Aorta (tissue), 5 donors: ENCODE measurements at regions not wholly inside any gene's neighbourhood (a gene's known extent, or its start where the extent isn't known, plus 50 kb on each side); places are given as distances from the start of the nearest gene placed in this dataset.

Experiments
- ATAC-seq: fragments of 200-7000 bp; cut with Tn5 transposase; one replicate; pipeline ENCODE4 v1.9.1; 2022; ENCODE audit warnings: moderate library complexity; ENCODE audit not compliant: low FRiP score
- DNase-seq, 2 donors: peaks; one replicate each; pipeline ENCODE4 v3.0.0-alpha.2; 2020
- H3K27ac ChIP-seq, 2 donors: one replicate each; pipeline ENCODE4 v1.5.1; 2013; ENCODE audit warnings: low read length in 2 of 2, mild to moderate bottlenecking in 2 of 2, moderate library complexity in 2 of 2, control low read depth in 1 of 2, inconsistent platforms in 1 of 2, low read depth in 1 of 2
- H3K27me3 ChIP-seq, 2 donors: one replicate each; pipeline ENCODE4 v1.6.1; 2013; ENCODE audit warnings: control low read depth in 1 of 2, low read length in 1 of 2, mild to moderate bottlenecking in 1 of 2, moderate library complexity in 1 of 2; ENCODE audit not compliant: insufficient read depth in 2 of 2, control insufficient read depth in 1 of 2
- H3K36me3 ChIP-seq, 2 donors: one replicate each; pipeline ENCODE4 v1.6.1; 2013; ENCODE audit warnings: control low read depth in 1 of 2, low read length in 1 of 2, mild to moderate bottlenecking in 1 of 2; ENCODE audit not compliant: insufficient read depth in 2 of 2, control insufficient read depth in 1 of 2
- H3K4me1 ChIP-seq, 2 donors: one replicate each; pipeline ENCODE4 v1.6.1; 2013; ENCODE audit warnings: low read length in 2 of 2, control low read depth in 1 of 2, mild to moderate bottlenecking in 1 of 2, moderate library complexity in 1 of 2; ENCODE audit not compliant: insufficient read depth in 2 of 2, control insufficient read depth in 1 of 2
- H3K4me3 ChIP-seq, 2 donors: one replicate each; pipeline ENCODE4 v1.5.1; 2013; ENCODE audit warnings: low read length in 2 of 2, control low read depth in 1 of 2, mild to moderate bottlenecking in 1 of 2
- H3K9me3 ChIP-seq: one replicate; pipeline ENCODE4 v1.6.1; 2013; ENCODE audit warnings: mild to moderate bottlenecking, low read length; ENCODE audit not compliant: control insufficient read depth
- WGBS, 2 donors: extraction: QIAGEN DNeasy Blood & Tissue Kit; methylation state at CpG; one replicate each; pipeline ENCODE4 v1.1.7; 2013; 5-methylcytosine and 5-hydroxymethylcytosine counted together
- intact Hi-C, 2 donors: fragments of 100-400 bp; cut with DNase I; formaldehyde crosslinking; loops; one replicate each; pipeline versions ENCODE4 v1.14.2 to v1.15.0; 2022
- donor health status: healthy with polysubstance abuse.
- donor health status: Bipolar disorder and iron deficiency.
- donor health status: DM: no; HTN: no; CAD: no.
- donor health status: DM: no; HTN: no; CAD: no.
- donor health status: DM: yes; HTN: yes; CAD: no.

GRCh38 chr4:100949350-100949935 is 397.9 kb downstream of the PPP3CA start:
- intact Hi-C loops = no loop called here
- no peaks in the 10 kb centered on the region for H3K9me3 ChIP-seq
- 67 to 75% methylated on average over 3 of the region's 3 CpGs for WGBS, 2 donors
- no peak overlapping the region for H3K27ac ChIP-seq
- DNase-seq (no peak), ATAC-seq (no peak)
- H3K4me1 ChIP-seq = no peaks in the 10 kb centered on the region
- no peaks in the 10 kb centered on the region for H3K36me3 ChIP-seq
- no peak overlapping the region for H3K4me3 ChIP-seq
- H3K27me3 ChIP-seq = no peaks in the 10 kb centered on the region

- DNase-seq (no peak), ATAC-seq (no peak)
- Histone ChIP-seq H3K36me3 (no peaks in the 10 kb centered on the region), H3K4me3 (no peak overlapping the region), H3K9me3 (no peaks in the 10 kb centered on the region), H3K4me1 (no peaks in the 10 kb centered on the region), H3K27ac (no peak overlapping the region), H3K27me3 (no peaks in the 10 kb centered on the region)
- WGBS, 2 donors = 77 to 78% methylated on average over 4 of the region's 4 CpGs
- intact Hi-C loops = no loop called here
These were observed 398.4 kb downstream of the PPP3CA start for GRCh38 chr4:100948911-100949310.

- ATAC-seq = no peak
- intact Hi-C loops = no loop called here
These were observed 401.5 kb downstream of the PPP3CA start for GRCh38 chr4:100945789-100946188.

GRCh38 chr4:100938698-100939097 is 408.6 kb downstream of the PPP3CA start:
- ATAC-seq (no peak), DNase-seq (no peak)
- no peaks in the 10 kb centered on the region for H3K9me3 ChIP-seq
- no peaks in the 10 kb centered on the region for H3K4me1 ChIP-seq
- no peaks in the 10 kb centered on the region for H3K36me3 ChIP-seq
- H3K27me3 ChIP-seq = no peaks in the 10 kb centered on the region
- no peak overlapping the region for H3K4me3 ChIP-seq
- intact Hi-C loops = no loop called here
- 96 to 97% methylated on average over 2 of the region's 2 CpGs for WGBS, 2 donors
- no peak overlapping the region for H3K27ac ChIP-seq

More at GRCh38 chr4:100945789-100946188, 401.5 kb downstream of the PPP3CA start:
- DNase-seq = no peak
- Histone ChIP-seq H3K9me3 (no peaks in the 10 kb centered on the region), H3K27me3 (no peaks in the 10 kb centered on the region), H3K27ac (no peak overlapping the region), H3K4me1 (no peaks in the 10 kb centered on the region), H3K4me3 (no peak overlapping the region), H3K36me3 (no peaks in the 10 kb centered on the region)

GRCh38 chr4:100936661-100937375 is 410.5 kb downstream of the PPP3CA start:
- Histone ChIP-seq H3K27me3 (no peaks in the 10 kb centered on the region), H3K4me1 (no peaks in the 10 kb centered on the region), H3K36me3 (no peaks in the 10 kb centered on the region), H3K9me3 (no peaks in the 10 kb centered on the region), H3K27ac (no peak overlapping the region), H3K4me3 (no peak overlapping the region)
- intact Hi-C loops = no loop called here
- ATAC-seq = no peak
- 35 to 42% methylated on average over 4 of the region's 4 CpGs for WGBS, 2 donors
- no peak for DNase-seq

GRCh38 chr4:100935090-100935489 is 412.2 kb downstream of the PPP3CA start:
- Histone ChIP-seq H3K36me3 (no peaks in the 10 kb centered on the region), H3K4me3 (no peak overlapping the region), H3K27me3 (no peaks in the 10 kb centered on the region), H3K9me3 (no peaks in the 10 kb centered on the region), H3K4me1 (no peaks in the 10 kb centered on the region), H3K27ac (no peak overlapping the region)
- ATAC-seq = no peak
- no peak for DNase-seq
- intact Hi-C loops = no loop called here
- WGBS, 2 donors = 80 to 100% methylated on average over 1 of the region's 1 CpG

- H3K4me1 ChIP-seq = no peaks in the 10 kb centered on the region
- intact Hi-C loops = no loop called here
- H3K9me3 ChIP-seq = no peaks in the 10 kb centered on the region
- DNase-seq = no peak
- no peaks in the 10 kb centered on the region for H3K36me3 ChIP-seq
- H3K27ac ChIP-seq = no peak overlapping the region
- WGBS, 2 donors = 77 to 82% methylated on average over 4 of the region's 4 CpGs
- H3K27me3 ChIP-seq = no peaks in the 10 kb centered on the region
- H3K4me3 ChIP-seq = no peak overlapping the region
- no peak for ATAC-seq
These were observed 413.7 kb downstream of the PPP3CA start for GRCh38 chr4:100933628-100934027.

- no peaks in the 10 kb centered on the region for H3K4me1 ChIP-seq
- no peaks in the 10 kb centered on the region for H3K27me3 ChIP-seq
- H3K9me3 ChIP-seq = no peaks in the 10 kb centered on the region
- no peak overlapping the region for H3K4me3 ChIP-seq
- no peak for ATAC-seq
- H3K36me3 ChIP-seq = no peaks in the 10 kb centered on the region
- DNase-seq = no peak
- H3K27ac ChIP-seq = no peak overlapping the region
- WGBS, 2 donors = 58 to 62% methylated on average over 1 of the region's 1 CpG
- intact Hi-C loops = no loop called here
These were observed 411.9 kb upstream of the EMCN start for GRCh38 chr4:100929758-100930157.

- Histone ChIP-seq H3K4me3 (no peak overlapping the region), H3K4me1 (no peaks in the 10 kb centered on the region), H3K36me3 (no peaks in the 10 kb centered on the region), H3K27me3 (no peaks in the 10 kb centered on the region), H3K9me3 (no peaks in the 10 kb centered on the region), H3K27ac (no peak overlapping the region)
- 53 to 58% methylated on average over 1 of the region's 1 CpG for WGBS, 2 donors
- DNase-seq = no peak
- intact Hi-C loops = no loop called here
- no peak for ATAC-seq
These were observed 411.3 kb upstream of the EMCN start for GRCh38 chr4:100929135-100929534.
